Lung (tissue), 11 donors: ENCODE measurements at regions not wholly inside any gene's neighbourhood (a gene's known extent, or its start where the extent isn't known, plus 50 kb on each side); places are given as distances from the start of the nearest gene placed in this dataset.

ENCODE experiments used
- ATAC-seq: fragments of 200-7000 bp; cut with Tn5 transposase; one replicate; pipeline ENCODE4 v1.9.1; 2020; ENCODE audit warnings: moderate number of reproducible peaks; ENCODE audit not compliant: insufficient read depth, low FRiP score
- DNase-seq, 3 donors: peaks; one replicate each; pipeline ENCODE4 v3.0.0-alpha.2; 2013 to 2017
- H3K27ac ChIP-seq, 2 donors: one replicate each; pipeline ENCODE4 v1.5.1; 2013; ENCODE audit warnings: mild to moderate bottlenecking in 2 of 2, moderate library complexity in 2 of 2, control low read depth in 1 of 2, inconsistent platforms in 1 of 2, low read depth in 1 of 2, low read length in 1 of 2
- H3K27me3 ChIP-seq, 3 donors: one replicate each; pipeline ENCODE4 v1.5.1; 2013; ENCODE audit warnings: low read length in 2 of 3; ENCODE audit not compliant: control insufficient read depth in 3 of 3, insufficient read depth in 3 of 3
- H3K36me3 ChIP-seq, 4 donors: one replicate each; pipeline ENCODE4 v1.5.1; 2013; ENCODE audit warnings: low read length in 4 of 4, mild to moderate bottlenecking in 1 of 4, moderate library complexity in 1 of 4; ENCODE audit not compliant: control insufficient read depth in 4 of 4, insufficient read depth in 4 of 4
- H3K4me1 ChIP-seq, 5 donors: one replicate each; pipeline ENCODE4 v1.5.1; 2013; ENCODE audit warnings: low read length in 5 of 5, mild to moderate bottlenecking in 2 of 5, moderate library complexity in 1 of 5; ENCODE audit not compliant: control insufficient read depth in 5 of 5, insufficient read depth in 5 of 5
- H3K4me3 ChIP-seq: one replicate; pipeline ENCODE4 v1.5.1; 2013; ENCODE audit warnings: mild to moderate bottlenecking, control low read depth, moderate library complexity
- H3K9ac ChIP-seq, 2 donors: one replicate each; pipeline ENCODE4 v1.5.1; 2013; ENCODE audit warnings: low read length in 2 of 2, control low read depth in 1 of 2; ENCODE audit not compliant: insufficient read depth in 1 of 2
- H3K9me3 ChIP-seq, 4 donors: one replicate each; pipeline ENCODE4 v1.5.1; 2013; ENCODE audit warnings: low read length in 3 of 4, mild to moderate bottlenecking in 1 of 4, moderate library complexity in 1 of 4; ENCODE audit not compliant: control insufficient read depth in 4 of 4, insufficient read depth in 3 of 4
- WGBS, 2 donors: extraction: QIAGEN DNeasy Blood & Tissue Kit; methylation state at CpG; one replicate each; pipeline ENCODE4 v1.1.7; 2013; 5-methylcytosine and 5-hydroxymethylcytosine counted together
- TF ChIP-seq, protein P1 (sequence below): IDR thresholded peaks from 2 replicates; pipeline ENCODE4 v1.5.1; 2012; ENCODE audit warnings: mild to moderate bottlenecking; ENCODE audit errors: control extremely low read depth, extremely low read depth
- donor health status: control.
- donor health status: control.
- donor health status: Bipolar disorder and iron deficiency.
- donor health status: healthy.
- donor health status: DM: yes; HTN: yes; CAD: no.

DNA sequence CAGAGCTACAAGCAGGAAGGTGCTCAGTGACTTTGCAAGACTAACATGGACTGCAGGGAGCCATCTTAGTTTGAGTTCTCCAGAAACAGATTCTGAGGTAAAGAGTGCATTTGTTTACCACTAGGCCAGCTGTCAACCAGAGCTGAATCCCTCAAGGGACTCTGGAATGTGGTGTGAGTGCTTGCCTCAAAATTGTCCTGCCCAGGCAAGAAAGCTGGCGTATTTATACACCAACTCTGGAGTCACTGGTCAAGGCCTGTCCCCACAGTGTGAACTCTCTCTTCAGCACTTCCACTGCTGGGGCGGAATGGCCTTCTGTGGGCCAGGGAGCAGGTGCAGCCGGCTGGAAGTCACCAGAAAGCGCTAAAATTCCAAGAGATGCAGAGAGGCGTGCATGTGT, 139.2 kb upstream of the TBCA start:
- Histone ChIP-seq H3K27me3 (peaks cover 0 to 5% (median 0%) of the 10 kb centered on the region in 3 donors), H3K4me3 (no peak overlapping the region), H3K4me1 (no peaks in the 10 kb centered on the region), H3K9ac (no peak overlapping the region), H3K9me3 (peaks cover 0 to 3% (median 0%) of the 10 kb centered on the region in 4 donors), H3K36me3 (no peaks in the 10 kb centered on the region), H3K27ac (no peak overlapping the region)
- 96 to 97% methylated on average over 5 of the region's 5 CpGs for WGBS, 2 donors
- no peak for ATAC-seq
- TF ChIP-seq, protein P1, sequence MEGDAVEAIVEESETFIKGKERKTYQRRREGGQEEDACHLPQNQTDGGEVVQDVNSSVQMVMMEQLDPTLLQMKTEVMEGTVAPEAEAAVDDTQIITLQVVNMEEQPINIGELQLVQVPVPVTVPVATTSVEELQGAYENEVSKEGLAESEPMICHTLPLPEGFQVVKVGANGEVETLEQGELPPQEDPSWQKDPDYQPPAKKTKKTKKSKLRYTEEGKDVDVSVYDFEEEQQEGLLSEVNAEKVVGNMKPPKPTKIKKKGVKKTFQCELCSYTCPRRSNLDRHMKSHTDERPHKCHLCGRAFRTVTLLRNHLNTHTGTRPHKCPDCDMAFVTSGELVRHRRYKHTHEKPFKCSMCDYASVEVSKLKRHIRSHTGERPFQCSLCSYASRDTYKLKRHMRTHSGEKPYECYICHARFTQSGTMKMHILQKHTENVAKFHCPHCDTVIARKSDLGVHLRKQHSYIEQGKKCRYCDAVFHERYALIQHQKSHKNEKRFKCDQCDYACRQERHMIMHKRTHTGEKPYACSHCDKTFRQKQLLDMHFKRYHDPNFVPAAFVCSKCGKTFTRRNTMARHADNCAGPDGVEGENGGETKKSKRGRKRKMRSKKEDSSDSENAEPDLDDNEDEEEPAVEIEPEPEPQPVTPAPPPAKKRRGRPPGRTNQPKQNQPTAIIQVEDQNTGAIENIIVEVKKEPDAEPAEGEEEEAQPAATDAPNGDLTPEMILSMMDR, result no peak
- no peak for DNase-seq

DNA sequence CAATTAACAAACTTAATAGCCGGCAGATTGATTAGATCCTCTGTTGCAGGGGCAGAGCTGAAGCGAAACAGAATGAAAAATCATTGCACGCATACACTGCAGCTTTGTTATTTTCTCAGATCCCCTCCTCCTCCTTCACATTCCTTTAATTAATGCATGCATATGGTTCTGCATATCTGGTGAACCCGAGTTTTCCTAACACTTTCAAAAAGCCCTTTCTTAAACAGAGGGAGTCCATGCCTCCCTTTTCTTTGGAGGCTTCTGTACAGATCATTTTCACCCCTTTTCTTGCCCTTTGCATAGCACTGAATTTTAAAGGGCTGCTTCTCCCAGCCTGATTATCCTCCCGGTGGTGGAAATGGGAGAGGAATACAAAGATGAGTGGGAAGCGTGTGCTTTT, 136.6 kb upstream of the TBCA start:
- no peak overlapping the region for H3K9ac ChIP-seq
- H3K4me1 ChIP-seq, result no peaks in the 10 kb centered on the region
- peaks cover 0 to 3% (median 0%) of the 10 kb centered on the region in 4 donors for H3K9me3 ChIP-seq
- ATAC-seq (no peak), DNase-seq (no peak)
- no peak overlapping the region for H3K27ac ChIP-seq
- 62 to 68% methylated on average over 6 of the region's 6 CpGs for WGBS, 2 donors
- H3K36me3 ChIP-seq, result no peaks in the 10 kb centered on the region
- TF ChIP-seq, protein P1, result no peak
- H3K27me3 ChIP-seq, result peaks cover 0 to 5% (median 0%) of the 10 kb centered on the region in 3 donors
- no peak overlapping the region for H3K4me3 ChIP-seq

DNA sequence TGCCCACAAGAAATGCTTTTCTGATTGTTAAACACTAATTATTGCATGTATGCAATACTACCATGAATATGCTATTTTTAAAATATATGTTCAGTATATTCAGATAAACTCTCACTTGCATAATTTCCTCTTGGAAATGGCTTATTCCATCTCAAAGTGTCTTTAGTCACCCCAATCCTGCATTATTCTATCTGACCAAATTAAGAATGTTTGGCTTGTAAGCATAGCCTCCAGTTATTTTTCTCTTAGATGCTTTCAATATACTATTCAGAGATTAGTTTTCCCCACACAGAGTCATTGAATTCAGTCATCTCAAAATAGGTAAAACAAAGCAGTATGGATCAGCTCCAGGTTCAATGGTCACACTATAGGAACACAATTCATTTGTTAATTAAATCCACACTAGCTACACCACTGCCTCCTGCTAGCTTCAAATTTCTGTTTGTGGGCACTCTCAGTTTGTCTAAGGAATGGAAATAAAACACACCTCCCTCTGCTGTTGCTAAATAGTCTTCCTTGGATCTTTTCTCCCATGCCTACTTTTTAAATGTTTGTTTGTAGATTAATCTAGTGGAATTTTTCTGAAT, 134.6 kb upstream of the TBCA start:
- Histone ChIP-seq H3K4me3 (no peak overlapping the region), H3K36me3 (no peaks in the 10 kb centered on the region), H3K27ac (no peak overlapping the region), H3K9ac (no peak overlapping the region), H3K27me3 (peaks cover 0 to 5% (median 0%) of the 10 kb centered on the region in 3 donors), H3K9me3 (peaks cover 0 to 3% (median 0%) of the 10 kb centered on the region in 4 donors), H3K4me1 (no peaks in the 10 kb centered on the region)
- TF ChIP-seq, protein P1, result no peak
- ATAC-seq, result no peak
- DNase-seq, result no peak

DNA sequence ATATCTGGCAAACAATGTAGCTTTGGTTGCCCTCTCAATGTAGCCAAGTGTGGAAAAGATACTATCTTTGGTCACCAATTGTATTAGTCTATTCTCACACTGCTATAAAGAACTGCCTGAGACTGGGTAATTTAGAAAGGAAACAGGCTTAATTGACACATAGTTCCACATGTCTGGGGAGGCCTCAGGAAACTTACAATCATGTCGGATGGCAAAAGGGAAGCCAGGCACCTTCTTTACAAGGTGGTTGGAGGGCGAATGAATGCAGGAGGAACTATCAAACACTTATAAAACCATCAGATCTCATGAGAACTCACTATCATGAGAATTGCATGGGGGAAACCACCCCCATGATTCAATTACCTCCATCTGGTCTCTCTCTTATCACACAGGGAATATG, 133.1 kb upstream of the TBCA start:
- ATAC-seq (no peak), DNase-seq (no peak)
- no peak overlapping the region for H3K27ac ChIP-seq
- H3K4me1 ChIP-seq, result no peaks in the 10 kb centered on the region
- H3K4me3 ChIP-seq, result no peak overlapping the region
- WGBS, 2 donors, result 82 to 91% methylated on average over 2 of the region's 2 CpGs
- peaks cover 0 to 5% (median 0%) of the 10 kb centered on the region in 3 donors for H3K27me3 ChIP-seq
- peaks cover 0 to 3% (median 0%) of the 10 kb centered on the region in 4 donors for H3K9me3 ChIP-seq
- no peak overlapping the region for H3K9ac ChIP-seq
- no peaks in the 10 kb centered on the region for H3K36me3 ChIP-seq
- TF ChIP-seq, protein P1, result no peak
